Lower lobe of right lung (tissue), 2 donors: ENCODE measurements at regions not wholly inside any gene's neighbourhood (a gene's known extent, or its start where the extent isn't known, plus 50 kb on each side); places are given as distances from the start of the nearest gene placed in this dataset.
"Not testable (repeated sequence)": the region's sequence is repeated elsewhere in the genome, so short reads cannot be mapped to it uniquely, and the experiment has no call there.

ENCODE experiments used
- ATAC-seq, 2 donors: fragments of 200-7000 bp; cut with Tn5 transposase; one replicate each; pipeline ENCODE4 v1.9.1; 2020 to 2022; ENCODE audit warnings: mild to moderate bottlenecking in 2 of 2, moderate library complexity in 2 of 2
- DNase-seq: peaks from one replicate; pipeline ENCODE4 v3.0.0-alpha.2; 2020
- H3K27ac ChIP-seq: fragments of 200-600 bp; one replicate; pipeline ENCODE4 v1.8.0; 2022
- H3K27me3 ChIP-seq: fragments of 200-600 bp; one replicate; pipeline ENCODE4 v1.8.0; 2022; ENCODE audit warnings: low read depth
- H3K36me3 ChIP-seq: fragments of 200-600 bp; one replicate; pipeline ENCODE4 v1.8.0; 2022; ENCODE audit warnings: mild to moderate bottlenecking
- H3K4me1 ChIP-seq: fragments of 200-600 bp; one replicate; pipeline ENCODE4 v1.8.0; 2022
- H3K4me3 ChIP-seq: fragments of 200-600 bp; one replicate; pipeline ENCODE4 v1.8.0; 2022; ENCODE audit warnings: mild to moderate bottlenecking
- H3K9me3 ChIP-seq: fragments of 200-600 bp; one replicate; pipeline ENCODE4 v1.8.0; 2022
- intact Hi-C: fragments of 100-400 bp; cut with DNase I; formaldehyde crosslinking; loops from one replicate; pipeline ENCODE4 v1.11.0; 2022
- TF ChIP-seq, protein P1 (sequence below): fragments of 200-600 bp; IDR thresholded peaks from one replicate; pipeline ENCODE4 v1.8.0; 2022; ENCODE audit warnings: antibody characterized with exemption, mild to moderate bottlenecking
- donor health status: DM: no; HTN: yes; CAD: no; lungs with severe emphysema.

DNA sequence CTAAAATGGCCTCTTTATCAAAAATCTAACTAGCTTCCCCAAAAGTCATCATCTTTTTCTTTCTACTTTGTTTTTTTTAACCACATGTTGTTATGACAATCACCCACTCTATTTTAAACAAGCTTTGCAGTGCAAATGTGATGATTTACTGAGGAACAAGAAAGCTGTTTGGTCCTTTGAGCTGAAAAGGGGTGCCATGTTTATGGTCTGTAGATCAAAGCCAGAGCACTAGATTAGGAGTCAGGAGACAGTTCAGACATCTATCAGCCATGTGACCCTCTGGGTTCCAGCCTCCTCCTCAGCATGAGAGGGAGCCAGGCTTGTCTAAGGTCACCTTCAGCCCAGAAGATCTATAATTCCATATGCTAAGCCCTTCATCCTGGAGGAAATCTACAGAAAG lies 65.9 kb downstream of the RPL22L1 start:
- Histone ChIP-seq H3K27ac (no peak overlapping the region), H3K27me3 (no peaks in the 10 kb centered on the region), H3K9me3 (no peaks in the 10 kb centered on the region), H3K36me3 (no peaks in the 10 kb centered on the region), H3K4me3 (no peak overlapping the region), H3K4me1 (no peaks in the 10 kb centered on the region)
- TF ChIP-seq, protein P1, sequence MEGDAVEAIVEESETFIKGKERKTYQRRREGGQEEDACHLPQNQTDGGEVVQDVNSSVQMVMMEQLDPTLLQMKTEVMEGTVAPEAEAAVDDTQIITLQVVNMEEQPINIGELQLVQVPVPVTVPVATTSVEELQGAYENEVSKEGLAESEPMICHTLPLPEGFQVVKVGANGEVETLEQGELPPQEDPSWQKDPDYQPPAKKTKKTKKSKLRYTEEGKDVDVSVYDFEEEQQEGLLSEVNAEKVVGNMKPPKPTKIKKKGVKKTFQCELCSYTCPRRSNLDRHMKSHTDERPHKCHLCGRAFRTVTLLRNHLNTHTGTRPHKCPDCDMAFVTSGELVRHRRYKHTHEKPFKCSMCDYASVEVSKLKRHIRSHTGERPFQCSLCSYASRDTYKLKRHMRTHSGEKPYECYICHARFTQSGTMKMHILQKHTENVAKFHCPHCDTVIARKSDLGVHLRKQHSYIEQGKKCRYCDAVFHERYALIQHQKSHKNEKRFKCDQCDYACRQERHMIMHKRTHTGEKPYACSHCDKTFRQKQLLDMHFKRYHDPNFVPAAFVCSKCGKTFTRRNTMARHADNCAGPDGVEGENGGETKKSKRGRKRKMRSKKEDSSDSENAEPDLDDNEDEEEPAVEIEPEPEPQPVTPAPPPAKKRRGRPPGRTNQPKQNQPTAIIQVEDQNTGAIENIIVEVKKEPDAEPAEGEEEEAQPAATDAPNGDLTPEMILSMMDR, result no peak
- ATAC-seq (no peak), DNase-seq (no peak)
- intact Hi-C loops, result no loop called here

DNA sequence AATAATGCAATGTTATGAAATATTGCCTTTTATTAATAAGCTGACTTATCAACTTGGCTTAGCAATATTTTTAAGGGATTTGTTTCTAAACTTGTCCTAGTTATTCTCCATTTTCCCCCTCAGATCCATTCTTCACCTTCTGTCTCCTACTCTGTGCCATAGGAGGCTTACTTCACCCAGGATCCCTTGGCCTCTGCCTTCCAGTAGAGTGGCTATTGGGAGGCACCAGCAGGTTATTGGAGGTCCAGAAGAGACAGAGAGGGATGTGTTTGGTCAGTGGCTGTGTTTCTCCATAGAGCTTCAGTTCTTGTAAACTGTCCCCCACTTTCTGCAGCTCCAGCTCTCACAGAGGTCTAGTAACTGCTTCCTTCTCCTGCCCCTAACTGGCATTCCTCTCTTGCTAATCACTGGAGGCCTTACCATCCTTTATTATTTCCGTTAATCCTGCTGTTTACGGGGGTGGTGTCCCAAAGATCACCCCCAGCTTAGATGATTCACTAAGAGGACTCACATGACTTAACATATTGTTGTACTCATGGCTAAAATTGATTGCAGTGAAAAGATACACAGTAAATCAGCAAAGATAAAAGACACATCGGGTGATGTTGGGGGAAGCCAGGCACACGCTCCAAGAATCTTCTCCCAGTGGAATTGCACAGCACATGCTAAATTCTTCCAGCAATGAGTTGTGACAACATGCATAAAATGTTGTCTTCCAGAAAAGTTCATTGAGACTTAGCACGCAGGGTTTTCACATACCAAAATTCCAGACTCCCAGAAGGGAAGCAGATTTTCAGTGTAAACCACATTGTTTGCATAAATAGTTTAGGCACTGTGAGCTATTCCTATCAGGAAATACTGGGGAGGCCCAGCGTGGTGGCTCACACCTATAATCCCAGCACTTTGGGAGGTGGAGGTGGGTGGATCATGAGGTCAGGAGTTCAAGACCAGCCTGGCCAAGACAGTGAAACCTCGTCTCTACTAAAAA lies 67.5 kb downstream of the RPL22L1 start:
- no peaks in the 10 kb centered on the region for H3K9me3 ChIP-seq
- intact Hi-C loops, result no loop called here
- no peaks in the 10 kb centered on the region for H3K27me3 ChIP-seq
- ATAC-seq (peak in 1 of 2 donors; percentile 29), DNase-seq (no peak)
- no peak overlapping the region for H3K4me3 ChIP-seq
- no peaks in the 10 kb centered on the region for H3K36me3 ChIP-seq
- TF ChIP-seq, protein P1, result no peak
- H3K27ac ChIP-seq, result peak overlapping the region; percentile 2
- H3K4me1 ChIP-seq, result no peaks in the 10 kb centered on the region

DNA sequence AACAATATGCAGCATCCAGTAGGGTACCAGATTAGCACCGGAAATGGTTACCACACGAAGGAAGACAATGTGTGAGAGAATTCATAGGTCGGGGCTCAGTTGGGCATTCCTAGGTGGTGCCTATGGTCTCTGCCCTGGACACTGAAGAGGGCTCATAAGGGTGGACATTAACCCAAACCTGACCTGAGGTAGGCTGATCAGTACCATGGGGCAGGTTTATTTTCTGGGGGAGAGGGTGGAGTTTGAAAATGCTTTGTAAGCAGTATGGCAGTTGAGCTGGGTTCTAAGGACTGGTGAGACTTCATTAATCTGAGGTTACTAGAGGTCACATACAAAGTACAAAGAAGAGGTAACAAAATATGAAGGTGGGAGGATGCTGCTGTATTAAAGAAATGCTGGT lies 68.4 kb downstream of the RPL22L1 start:
- H3K4me1 ChIP-seq, result no peaks in the 10 kb centered on the region
- intact Hi-C loops, result no loop called here
- no peaks in the 10 kb centered on the region for H3K27me3 ChIP-seq
- no peak overlapping the region for H3K27ac ChIP-seq
- TF ChIP-seq, protein P1, result no peak
- ATAC-seq (peak in 1 of 2 donors; percentile 11), DNase-seq (no peak)
- H3K36me3 ChIP-seq, result no peaks in the 10 kb centered on the region
- H3K9me3 ChIP-seq, result no peaks in the 10 kb centered on the region
- no peak overlapping the region for H3K4me3 ChIP-seq

DNA sequence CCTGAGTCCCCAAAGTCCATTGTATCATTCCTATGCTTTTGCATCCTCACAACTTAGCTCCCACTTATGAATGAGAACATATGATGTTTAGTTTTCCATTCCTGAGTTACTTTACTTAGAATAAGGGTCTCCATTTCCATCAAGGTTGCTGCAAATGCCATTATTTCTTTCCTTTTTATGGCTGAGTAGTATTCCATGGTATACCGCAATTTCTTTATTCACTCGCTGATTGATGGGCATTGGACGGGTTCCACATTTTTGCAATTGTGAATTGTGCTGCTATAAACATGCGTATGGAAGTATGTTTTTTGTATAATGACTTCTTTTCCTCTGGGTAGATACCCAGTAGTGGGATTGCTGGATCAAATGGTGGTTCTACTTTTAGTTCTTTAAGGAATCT lies 69.7 kb downstream of the RPL22L1 start:
- ATAC-seq, intact Hi-C loops, H3K4me1 ChIP-seq, H3K4me3 ChIP-seq, H3K27ac ChIP-seq, H3K9me3 ChIP-seq, DNase-seq, H3K27me3 ChIP-seq, H3K36me3 ChIP-seq: not testable (repeated sequence)

- Histone ChIP-seq H3K27me3 (no peaks in the 10 kb centered on the region), H3K4me3 (no peak overlapping the region), H3K9me3 (no peaks in the 10 kb centered on the region), H3K36me3 (no peaks in the 10 kb centered on the region), H3K4me1 (no peaks in the 10 kb centered on the region), H3K27ac (no peak overlapping the region)
- DNase-seq (no peak), ATAC-seq (no peak)
- TF ChIP-seq, protein P1, result no peak
- intact Hi-C loops, result no loop called here
These were observed 71.0 kb downstream of the RPL22L1 start for GRCh38 chr3:170799009-170799408.

- H3K27me3 ChIP-seq, result no peaks in the 10 kb centered on the region
- TF ChIP-seq, protein P1, result no peak
- DNase-seq, result no peak
- no peaks in the 10 kb centered on the region for H3K4me1 ChIP-seq
- intact Hi-C loops, result no loop called here
- no peak overlapping the region for H3K4me3 ChIP-seq
- H3K36me3 ChIP-seq, result no peaks in the 10 kb centered on the region
- H3K9me3 ChIP-seq, result no peaks in the 10 kb centered on the region
- ATAC-seq, result no peak
- no peak overlapping the region for H3K27ac ChIP-seq
These were observed 72.3 kb downstream of the RPL22L1 start for GRCh38 chr3:170797685-170798084.
